GM19463 (cell line): ENCODE measurements at regions not wholly inside any gene's neighbourhood (a gene's known extent, or its start where the extent isn't known, plus 50 kb on each side); places are given as distances from the start of the nearest gene placed in this dataset.
"Not testable (repeated sequence)": the region's sequence is repeated elsewhere in the genome, so short reads cannot be mapped to it uniquely, and the experiment has no call there.

ENCODE experiments used
- ATAC-seq: cut with Tn5 transposase; IDR thresholded peaks from one replicate; pipeline ENCODE4 v1.9.1; 2021; ENCODE audit warnings: mild to moderate bottlenecking, moderate library complexity; ENCODE audit not compliant: unreplicated experiment

DNA sequence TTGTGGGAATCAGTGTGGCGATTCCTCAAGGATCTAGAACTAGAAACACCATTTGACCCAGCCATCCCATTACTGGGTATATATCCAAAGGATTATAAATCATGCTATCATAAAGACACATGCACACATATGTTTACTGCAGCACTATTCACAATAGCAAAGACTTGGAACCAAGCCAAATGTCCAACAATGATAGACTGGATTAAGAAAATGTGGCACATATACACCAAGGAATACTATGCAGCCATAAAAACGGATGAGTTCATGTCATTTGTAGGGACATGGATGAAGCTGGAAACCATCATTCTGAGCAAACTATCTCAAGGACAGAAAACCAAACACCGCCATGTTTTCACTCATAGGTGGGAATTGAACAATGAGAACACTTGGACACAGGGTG lies 250.9 kb upstream of the FGF13 start:
- ATAC-seq, result not testable (repeated sequence)

DNA sequence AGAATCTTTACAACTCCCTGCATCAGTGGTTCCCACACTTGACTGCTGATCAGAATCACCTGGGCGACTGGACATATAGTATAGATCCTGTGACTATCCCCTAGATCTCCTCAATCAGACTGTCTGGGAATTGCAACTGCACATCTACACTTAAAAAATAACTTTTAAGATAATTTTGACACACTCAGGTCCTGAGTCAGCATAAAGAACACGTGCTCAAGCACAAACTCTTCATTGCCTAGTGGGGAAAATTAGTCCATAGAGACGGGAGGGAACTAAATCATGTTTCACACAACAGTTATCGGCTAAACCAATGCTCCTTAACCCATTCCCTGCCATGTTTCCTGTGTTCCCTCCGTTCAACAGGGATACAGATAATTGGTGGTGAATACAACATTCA lies 243.5 kb upstream of the FGF13 start:
- ATAC-seq, result no peak

DNA sequence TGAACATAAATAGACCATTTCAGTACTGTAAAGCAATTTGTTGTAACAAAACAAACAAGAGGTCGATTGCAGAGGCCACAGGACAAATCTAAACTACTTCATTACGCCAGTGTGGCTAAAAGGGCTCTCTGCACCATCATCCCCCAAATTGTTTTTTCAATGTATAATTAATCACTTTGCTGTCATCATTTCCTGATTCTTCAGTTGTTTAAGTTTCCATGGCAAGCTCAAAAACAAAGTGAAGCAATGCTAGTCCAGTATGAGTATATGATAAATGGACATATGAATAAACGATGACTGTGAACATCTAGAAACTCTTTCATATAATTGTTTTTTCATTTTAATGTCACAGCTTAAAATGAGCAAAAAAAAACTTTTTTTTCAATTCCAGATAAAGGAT lies 235.4 kb upstream of the FGF13 start:
- ATAC-seq, result no peak

DNA sequence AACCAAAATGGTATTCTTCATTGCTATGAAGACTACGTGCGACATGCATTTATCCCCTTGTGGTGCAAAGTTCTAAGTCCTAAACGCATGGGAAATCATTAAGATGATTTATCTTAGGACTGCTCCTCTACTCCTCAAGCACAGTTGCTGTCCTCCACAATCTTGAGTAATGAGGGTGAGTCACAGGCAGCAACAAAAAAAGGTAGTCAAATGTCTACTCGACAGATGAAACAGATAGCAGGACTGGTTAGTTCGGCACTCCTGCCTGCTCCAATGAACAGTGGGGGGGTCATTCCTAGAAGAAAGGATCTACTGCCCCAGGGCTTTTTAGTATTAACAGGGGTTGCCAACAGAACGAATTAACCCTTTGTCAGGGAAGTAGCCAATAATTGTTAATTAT lies 233.7 kb upstream of the FGF13 start:
- ATAC-seq, result no peak

DNA sequence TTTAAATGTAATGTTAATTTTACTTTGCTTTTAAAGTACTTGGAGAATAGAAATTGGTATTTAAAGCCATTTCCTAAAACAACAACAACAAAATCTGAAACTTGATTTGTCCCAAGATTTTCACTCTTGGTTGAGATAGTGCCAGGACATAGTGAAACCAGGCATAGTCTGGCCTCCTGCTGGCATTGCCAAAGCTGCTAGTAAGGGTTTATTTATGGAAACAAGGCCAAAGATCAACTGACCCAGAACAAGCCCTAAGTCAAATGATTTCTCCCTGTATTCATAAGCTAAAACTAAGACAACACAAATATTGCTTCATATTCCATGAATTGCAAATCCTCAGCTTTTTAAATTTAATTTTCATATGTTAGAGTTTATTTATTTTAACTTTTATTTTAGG lies 227.5 kb upstream of the FGF13 start:
- no peak for ATAC-seq

DNA sequence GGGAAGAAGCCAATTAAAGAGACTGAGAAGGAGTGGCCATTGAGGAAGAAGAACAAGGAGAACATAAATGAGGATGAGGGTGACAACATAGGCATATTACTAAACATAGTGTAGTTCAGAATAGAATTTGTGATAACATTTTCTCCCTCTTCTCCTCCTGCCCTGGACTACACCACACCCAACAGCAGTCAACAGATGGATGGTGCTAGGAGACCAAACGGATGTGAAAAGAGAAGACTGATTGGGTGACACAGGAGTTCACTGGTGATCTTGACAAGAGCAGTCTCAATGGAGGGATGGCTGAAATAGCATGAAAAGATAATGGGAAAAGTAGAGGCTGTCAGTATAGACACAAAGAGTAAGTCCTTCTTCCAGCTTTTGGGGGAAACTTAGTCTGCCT lies 226.5 kb upstream of the FGF13 start:
- ATAC-seq, result no peak

DNA sequence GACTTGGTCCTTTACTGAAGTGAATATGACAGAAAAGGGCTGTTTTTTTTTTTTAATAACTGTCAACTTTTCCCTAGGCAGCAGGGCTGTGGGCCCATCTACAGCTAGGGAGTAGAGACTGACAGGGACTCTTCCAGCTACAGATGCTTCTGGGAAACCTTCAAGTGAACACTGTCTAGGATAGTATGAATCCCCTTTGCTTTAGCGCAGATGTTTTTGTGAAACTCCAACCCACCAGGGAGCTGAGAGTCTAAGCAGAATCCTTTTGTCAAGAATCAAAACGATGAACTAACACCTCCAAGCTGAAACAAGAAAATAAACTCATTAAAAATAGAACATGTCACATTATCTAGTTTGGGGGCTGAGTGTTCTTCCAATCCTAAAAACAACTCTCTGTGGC lies 219.7 kb upstream of the FGF13 start:
- no peak for ATAC-seq

DNA sequence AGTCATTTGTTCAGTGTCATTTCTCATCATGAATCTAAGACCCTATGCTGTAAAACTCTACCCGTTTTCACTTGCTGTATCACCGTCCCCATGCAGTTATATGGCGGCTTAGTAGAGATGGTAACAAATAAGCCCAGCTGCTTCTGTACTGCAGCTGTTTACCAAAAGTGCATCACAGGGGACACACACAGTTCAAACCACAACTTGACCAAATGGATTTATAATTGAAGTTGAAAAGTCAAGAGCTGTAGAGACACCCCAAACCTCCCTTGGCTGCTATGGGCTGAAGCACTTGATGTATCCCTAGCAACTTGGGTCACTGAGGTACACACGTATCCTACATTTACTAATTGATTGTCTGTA lies 219.0 kb upstream of the FGF13 start:
- ATAC-seq, result no peak

DNA sequence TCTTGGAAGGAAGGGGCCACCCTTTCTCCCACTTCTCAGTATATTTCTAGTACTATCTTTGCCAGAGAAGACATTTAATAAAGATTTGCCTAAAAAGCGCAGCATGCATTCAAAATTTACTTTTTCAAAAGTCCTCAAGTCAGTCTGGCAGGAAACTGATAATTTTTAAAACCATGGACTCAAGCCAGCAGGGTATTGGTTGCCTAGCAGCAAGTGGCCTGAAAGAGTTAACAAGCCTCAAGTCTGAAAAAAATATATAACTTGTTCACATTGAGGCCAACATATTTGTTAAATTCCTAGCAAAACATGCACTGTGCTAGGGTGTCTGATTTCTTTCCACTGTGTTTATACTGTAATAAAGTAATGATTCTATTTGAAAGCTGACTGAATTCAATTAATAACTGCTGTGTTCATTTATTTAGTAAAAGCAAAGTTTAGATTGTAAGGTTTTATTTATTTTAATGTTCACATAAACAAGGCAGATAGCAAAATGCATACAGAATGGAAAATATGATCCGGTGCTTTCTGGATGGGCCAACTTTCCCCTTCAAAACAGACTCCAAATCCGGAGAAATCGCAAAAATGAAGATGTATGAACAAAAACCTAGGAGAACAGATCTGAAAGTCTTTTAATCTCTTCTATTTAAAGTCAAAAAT lies 218.5 kb upstream of the FGF13 start:
- ATAC-seq, result no peak

DNA sequence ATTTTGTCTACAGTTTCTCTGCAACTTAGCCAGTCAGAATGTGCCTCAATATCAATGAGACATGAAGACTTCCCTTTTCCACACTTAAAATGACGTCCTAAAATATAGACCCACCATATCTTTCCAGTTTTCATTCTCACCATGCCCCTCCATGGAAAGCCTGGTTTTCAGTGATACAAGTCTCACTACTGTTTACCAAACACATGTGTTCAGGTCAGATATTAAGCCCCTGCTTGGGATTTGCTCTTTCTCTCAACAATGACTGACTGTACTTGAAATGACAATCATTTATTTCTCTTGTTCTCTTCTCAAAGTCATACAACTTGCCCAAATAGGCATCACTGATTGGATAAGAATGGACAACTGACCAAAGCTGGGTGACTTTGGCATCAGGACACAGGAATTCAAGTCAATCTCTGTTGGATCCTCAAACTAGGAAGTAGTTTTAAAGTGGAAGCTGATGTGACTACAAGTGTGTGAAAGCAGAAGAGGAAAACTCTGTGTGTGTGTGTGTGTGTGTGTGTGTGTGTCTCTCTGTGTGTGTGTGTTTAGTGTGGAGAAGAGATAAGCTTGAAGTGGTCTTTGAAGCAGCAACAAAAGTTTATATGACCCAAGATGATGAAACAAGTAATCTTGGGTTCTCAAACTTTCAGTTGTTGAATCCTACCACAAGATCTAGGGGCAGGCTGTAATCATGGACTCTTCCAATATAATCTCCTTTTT lies 217.4 kb upstream of the FGF13 start:
- ATAC-seq, result no peak

DNA sequence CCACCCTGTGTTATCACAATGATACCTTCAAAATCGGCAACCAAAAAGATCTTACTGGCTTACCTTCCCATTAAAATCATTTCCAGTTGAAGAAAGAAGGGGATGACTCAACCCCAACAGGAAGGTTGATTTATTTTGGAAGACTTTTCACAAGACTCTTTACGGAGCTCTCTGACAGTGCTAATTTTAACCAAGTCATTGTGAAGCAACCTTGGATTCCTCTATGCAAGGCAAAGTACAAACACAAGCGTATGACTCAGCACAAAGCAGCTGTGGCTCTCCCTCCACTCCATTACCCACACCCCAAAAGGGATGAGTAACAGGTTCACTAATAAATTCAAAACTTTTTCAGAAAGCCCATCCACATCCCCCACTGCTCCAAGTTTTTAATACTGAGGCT lies 213.8 kb upstream of the FGF13 start:
- no peak for ATAC-seq

DNA sequence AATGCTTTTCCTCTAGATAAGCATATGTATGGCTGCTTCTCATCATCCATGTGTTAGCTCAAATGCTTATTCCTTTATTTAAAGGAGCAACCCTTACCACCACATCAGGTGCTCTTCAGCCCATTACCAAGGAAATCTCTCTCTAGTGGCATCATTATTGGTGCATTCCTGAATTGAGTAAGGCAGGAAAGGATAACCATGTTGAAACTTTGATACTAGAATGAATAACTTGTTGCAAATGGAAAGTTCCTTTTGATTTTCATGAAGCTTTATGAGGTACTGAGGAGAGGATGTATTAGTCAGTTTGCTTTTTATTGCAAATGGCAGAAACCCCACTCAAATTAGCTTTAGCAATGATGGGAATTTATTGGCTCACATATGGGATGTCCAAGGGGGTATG lies 212.3 kb upstream of the FGF13 start:
- ATAC-seq, result no peak

DNA sequence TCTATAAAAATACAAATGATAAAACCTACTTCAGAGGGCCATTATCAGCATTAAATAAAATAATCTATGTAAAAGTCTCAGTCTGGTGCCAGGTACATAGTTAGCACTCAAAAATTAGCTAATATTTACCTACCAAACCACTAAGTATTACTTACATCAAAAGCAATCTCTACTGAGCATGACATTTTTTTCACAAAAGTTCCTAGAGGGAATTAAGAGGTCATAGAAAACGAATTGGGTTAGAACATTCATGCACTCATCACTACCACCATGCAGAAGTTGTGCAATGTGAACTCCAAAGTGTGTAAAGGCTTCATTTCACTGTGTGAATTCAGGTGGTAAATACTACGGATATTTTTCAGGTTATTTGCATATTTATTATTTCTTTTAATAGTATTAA lies 209.5 kb upstream of the FGF13 start:
- ATAC-seq, result no peak

DNA sequence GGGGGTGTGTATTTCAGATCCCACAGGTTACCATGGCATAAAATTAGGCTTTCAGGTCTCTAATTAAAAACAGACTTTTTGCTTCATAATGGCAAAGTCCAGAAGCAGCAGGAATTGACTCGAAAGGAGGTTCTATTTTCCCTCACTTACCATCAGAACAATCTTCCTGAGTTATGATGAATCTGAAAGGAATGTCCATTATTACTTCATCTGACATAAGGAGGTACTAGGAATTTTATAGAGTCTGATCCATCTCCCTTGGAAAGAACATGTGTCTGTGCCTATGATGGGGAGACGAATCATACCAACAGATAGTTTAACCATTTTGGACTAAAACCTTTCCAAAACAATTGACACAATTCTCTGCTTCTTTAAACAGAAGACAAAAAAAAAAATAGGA lies 206.3 kb upstream of the FGF13 start:
- no peak for ATAC-seq

DNA sequence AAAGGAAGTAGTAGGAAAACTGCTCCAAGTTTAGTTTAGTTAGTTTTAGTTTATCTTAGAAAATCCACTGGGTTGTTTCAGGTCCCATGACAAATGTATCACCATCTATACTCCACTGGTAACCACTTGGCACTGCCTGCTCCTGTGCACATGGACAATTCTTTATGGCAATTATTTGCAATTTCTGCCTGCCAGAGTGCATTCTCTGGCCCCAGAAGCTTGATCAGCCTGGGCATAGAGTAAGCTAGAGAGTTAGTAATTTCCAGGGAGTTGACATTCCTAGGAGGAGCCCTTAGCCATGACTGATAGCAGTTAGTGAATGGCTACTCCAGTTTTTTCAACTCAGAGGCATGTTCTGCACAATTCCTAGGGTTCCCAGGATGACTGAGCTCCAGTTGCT lies 203.2 kb upstream of the FGF13 start:
- no peak for ATAC-seq

DNA sequence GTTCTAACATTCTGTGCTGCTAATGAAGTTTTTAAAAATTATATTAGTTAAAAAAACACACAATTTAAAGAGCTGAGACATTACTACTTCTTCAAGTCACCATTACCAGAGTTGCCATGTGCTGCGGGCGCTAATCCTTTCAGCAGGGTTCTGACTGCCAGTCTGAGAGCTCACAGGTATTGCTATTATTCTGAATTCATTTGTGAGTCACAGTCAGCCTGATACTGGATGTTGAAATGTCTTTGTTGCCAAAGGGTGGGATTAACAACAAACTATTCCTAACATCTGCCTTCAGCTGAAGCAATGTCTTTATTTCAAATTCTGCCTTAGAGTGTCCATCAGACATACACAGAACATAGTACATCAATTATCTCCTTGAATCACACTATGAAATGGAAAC lies 197.1 kb upstream of the FGF13 start:
- ATAC-seq, result no peak

DNA sequence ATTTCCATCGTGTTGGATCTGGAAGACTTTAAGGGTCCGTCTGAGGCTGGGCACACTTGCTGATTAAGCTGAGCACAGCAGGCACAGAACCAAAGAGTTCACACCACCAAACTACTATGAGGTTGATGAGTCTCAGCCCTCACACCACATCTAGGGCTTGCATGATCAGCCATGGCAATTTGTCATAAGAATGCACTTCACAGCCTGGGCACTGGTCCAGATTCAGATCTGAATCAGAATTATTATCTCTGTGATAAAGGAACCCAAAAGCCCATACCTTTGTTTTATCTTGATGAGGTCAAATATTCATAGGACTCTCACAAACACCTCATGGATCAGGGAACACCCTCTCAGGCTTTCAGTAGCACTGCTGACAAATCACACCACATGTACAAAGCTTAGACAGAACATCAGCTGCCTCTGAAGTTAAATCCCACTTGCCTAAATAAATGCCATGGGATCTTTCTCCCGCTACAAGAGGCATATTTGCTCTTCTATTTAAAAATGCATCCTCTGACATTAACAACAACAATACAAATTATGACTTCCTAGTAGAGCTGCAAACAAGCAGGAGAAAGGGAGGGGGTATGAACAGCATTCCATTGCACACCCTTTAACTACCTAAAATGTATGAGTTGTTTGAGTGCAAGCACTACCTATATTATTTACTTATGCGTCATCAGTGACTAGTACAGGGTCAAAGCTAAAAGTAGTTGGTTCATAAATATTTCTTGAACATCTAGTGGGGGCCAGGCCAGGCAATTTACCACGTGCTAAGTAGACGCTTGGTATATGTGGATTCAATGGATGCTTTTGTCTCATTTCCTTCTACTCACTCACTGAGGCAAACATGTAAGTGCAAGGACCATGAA lies 186.3 kb upstream of the FGF13 start:
- ATAC-seq, result no peak

DNA sequence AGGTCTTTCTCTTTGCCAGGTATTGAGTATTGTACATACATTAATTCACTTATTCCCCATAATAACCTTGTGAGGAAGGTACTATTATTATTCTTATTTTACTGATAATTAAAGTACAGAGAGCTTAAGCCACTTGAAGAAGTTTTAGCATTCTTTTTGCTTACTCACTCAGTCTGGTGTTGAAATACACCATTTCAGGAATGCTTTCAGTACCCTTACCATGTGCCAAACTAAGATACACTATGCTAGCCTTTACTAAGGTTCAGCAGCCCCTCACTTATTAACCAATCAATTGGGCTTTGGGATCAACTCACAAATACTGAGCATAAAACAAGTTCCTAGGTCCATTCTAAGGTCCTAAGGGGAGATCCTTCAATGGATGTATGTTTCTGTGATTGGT lies 179.0 kb upstream of the FGF13 start:
- ATAC-seq, result no peak

DNA sequence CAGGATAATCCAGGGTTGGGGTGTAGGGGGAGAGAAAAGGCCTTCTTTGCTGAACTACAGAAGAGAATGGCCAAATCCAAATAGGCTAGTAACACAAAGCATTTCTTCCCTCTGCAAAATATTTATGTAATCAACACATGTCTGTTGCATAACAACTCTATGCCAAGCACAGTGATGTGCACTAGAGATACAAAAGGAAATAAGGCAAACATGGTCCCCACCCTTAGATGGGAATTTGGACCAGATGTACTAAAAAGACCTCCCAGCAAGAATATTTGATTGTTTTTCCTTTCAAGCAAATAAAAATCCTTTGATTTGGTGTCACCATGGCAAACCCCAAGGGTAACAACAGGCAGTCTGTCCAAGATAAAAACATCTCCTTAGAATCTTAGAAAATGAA lies 177.6 kb upstream of the FGF13 start:
- no peak for ATAC-seq

DNA sequence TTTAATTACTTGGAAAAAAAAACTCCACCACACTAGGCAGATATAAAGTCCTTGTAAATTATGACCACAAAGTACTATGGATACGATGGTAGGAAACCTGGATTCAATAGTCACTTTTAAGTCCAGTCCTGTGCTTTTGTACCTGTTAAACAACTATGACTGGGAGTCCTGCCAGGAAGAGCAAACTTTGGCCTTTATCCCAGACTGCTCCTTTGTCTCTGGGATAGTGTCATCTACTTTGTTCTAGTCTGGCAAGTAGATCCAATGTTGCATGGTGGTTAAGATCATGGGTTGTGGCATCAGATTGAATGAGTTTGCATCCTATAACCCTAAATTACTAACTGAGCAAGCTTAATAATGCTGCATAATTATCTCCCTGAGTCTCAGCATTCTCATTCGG lies 175.3 kb upstream of the FGF13 start:
- no peak for ATAC-seq

DNA sequence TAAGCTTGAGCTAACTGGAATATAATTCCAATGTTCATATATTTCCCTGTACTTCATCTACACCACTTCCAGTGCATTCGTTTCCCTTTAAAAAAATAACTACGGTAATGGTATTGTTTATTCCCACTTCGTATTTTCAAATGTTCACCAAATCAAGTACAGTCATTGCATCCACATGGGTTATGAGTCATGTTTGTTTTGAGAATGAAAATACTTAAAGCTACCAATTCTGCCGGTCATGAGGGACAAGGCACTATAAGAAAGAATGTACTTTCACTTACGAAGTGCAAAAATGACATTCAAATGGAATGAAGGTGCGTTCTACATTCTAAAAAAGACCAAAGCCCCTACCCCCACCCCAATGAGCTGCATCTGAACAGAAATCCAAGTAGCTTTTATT lies 174.4 kb upstream of the FGF13 start:
- ATAC-seq, result no peak

DNA sequence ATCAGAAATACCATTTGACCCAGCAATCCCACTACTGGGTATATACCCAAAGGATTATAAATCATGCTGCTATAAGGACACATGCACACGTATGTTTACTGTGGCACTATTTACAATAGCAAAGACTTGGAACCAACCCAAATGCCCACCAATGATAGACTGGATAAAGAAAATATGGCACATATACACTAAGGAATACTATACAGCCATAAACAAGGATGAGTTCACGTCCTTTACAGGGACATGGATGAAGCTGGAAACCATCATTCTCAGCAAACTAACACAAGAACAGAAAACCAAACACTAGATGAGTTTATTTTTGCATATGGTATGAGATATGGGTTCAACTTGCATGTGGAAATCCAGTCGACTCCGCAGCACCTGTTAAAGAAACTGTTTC lies 168.8 kb upstream of the FGF13 start:
- not testable (repeated sequence) for ATAC-seq
